DND-41 (cell line): ENCODE measurements at regions not wholly inside any gene's neighbourhood (a gene's known extent, or its start where the extent isn't known, plus 50 kb on each side); places are given as distances from the start of the nearest gene placed in this dataset.

Experiments used
- CTCF ChIP-seq: IDR thresholded peaks from 2 replicates; pipeline ENCODE4 v1.5.1; 2012; ENCODE audit warnings: borderline replicate concordance, low read length, moderate library complexity, mild to moderate bottlenecking; ENCODE audit not compliant: poor library complexity, severe bottlenecking; ENCODE audit errors: extremely low read depth
- EZH2 ChIP-seq: IDR thresholded peaks from 3 replicates; pipeline ENCODE4 v1.6.1; 2012; ENCODE audit warnings: borderline replicate concordance, low read depth, mild to moderate bottlenecking, moderate library complexity, low read length, inconsistent platforms; ENCODE audit not compliant: severe bottlenecking

DNA sequence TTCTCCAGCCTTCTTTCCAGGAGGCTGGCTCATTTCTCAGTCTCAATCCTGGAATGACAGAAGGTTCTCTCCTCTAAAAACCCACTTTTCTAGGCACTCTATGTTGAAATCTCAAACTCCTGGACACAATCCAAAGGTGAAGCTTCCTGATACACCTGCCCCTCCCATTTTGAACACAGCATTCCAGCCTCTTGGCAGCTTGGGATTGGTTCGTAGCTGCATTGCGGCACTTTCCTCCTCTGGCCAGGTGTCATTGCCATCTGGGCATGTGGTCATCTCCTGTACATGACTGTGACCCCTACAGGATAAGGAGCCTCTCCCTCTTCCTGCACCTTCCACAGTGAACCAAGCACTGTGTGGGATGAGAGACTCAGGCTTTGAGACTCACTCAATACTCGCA, 230.2 kb upstream of the B3GAT1 start:
- TF ChIP-seq CTCF, result no peak
- TF ChIP-seq EZH2, result no peak
